AG10803 (cell line): ENCODE measurements at regions not wholly inside any gene's neighbourhood (a gene's known extent, or its start where the extent isn't known, plus 50 kb on each side); places are given as distances from the start of the nearest gene placed in this dataset.
"Not testable (repeated sequence)": the region's sequence is repeated elsewhere in the genome, so short reads cannot be mapped to it uniquely, and the experiment has no call there.

Experiments
- DNase-seq: peaks from one replicate; pipeline ENCODE4 v3.0.0; 2010; ENCODE audit warnings: low read depth
- H3K4me3 ChIP-seq: 2 replicates; pipeline ENCODE4 v1.5.1; 2011; ENCODE audit warnings: mild to moderate bottlenecking, low read length, control low read depth
- TF ChIP-seq, protein P1 (sequence below): conservative IDR thresholded peaks from 2 replicates; pipeline ENCODE4 v1.5.1; 2011; ENCODE audit warnings: mild to moderate bottlenecking, low read length, control low read depth, inconsistent platforms

DNA sequence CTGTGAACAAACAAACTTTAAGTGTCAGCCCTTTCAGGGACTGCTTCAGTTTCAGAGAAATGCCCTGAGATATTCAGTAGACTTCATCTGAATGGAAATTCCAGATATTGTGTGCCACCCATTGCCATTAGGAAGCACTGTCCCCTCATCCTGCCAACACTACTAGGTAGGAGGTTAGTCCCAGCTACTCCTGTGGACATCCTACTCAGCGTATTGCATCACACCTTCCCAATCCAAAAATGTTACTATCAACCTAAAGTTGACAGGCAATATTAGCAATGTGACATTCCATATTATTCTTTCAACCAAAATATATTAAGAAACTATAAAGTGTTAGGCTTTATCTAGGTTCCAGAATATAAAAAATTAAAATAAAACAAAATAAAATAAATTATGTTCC lies 552.0 kb upstream of the ST8SIA4 start:
- TF ChIP-seq, protein P1, sequence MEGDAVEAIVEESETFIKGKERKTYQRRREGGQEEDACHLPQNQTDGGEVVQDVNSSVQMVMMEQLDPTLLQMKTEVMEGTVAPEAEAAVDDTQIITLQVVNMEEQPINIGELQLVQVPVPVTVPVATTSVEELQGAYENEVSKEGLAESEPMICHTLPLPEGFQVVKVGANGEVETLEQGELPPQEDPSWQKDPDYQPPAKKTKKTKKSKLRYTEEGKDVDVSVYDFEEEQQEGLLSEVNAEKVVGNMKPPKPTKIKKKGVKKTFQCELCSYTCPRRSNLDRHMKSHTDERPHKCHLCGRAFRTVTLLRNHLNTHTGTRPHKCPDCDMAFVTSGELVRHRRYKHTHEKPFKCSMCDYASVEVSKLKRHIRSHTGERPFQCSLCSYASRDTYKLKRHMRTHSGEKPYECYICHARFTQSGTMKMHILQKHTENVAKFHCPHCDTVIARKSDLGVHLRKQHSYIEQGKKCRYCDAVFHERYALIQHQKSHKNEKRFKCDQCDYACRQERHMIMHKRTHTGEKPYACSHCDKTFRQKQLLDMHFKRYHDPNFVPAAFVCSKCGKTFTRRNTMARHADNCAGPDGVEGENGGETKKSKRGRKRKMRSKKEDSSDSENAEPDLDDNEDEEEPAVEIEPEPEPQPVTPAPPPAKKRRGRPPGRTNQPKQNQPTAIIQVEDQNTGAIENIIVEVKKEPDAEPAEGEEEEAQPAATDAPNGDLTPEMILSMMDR: no peak
- no peak overlapping the region for H3K4me3 ChIP-seq

DNA sequence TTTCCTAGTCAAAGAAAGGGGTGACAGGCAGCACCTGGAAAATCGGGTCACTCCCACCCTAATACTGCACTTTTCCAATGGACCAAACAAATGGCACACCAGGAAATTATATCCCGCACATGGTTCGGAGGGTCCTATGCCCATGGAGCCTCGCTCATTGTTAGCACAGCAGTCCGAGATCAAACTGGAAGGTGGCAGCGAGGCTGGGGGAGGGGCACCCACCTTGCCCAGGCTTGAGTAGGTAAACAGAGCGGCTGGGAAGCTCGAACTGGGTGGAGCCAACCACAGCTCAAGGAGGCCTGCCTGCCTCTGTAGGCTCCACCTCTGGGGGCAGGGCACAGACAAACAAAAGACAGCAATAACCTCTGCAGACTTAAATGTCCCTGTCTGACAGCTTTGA lies 539.2 kb upstream of the ST8SIA4 start:
- not testable (repeated sequence) for DNase-seq, H3K4me3 ChIP-seq

More for the DNA sequence above, 552.0 kb upstream of the ST8SIA4 start:
- DNase-seq: no peak

DNA sequence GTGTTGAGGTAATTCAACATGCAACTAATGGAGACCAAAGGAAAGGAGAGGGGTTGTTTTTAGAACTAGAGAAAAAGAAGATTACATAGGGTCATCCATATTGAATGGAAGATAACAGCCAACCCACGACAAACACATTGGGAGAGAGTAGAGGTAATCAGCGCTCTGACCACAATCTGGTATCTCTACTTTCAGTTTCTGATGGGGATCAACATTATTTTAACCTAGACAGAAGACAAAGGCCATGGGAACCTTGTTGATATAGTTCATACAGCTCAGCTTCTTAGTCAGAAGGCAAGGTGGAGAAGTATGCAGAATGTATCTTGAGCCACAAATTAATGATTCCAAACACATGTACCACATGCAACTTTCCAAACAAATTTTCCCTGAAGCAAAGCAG lies 537.1 kb upstream of the ST8SIA4 start:
- H3K4me3 ChIP-seq: no peak overlapping the region
- DNase-seq: no peak
- TF ChIP-seq, protein P1: no peak

DNA sequence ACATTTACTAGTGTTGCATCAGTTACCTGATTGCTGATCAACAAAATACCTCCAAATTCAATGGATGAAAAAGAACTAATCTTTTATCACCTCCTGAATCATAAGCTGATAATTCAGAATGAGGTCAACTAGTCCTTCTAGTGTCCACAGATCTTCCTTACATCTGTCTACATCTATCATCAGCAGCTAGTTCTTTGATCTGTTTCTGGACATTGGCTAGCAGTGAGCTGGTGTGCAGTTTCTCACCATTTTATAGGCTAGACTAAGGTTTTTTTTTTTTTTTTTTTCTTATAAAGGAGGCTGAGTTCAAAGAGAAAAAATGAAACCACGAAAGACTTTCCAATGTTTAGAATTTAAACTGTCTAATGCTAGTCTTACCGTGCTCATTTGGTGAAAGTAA lies 534.3 kb upstream of the ST8SIA4 start:
- DNase-seq: no peak

DNA sequence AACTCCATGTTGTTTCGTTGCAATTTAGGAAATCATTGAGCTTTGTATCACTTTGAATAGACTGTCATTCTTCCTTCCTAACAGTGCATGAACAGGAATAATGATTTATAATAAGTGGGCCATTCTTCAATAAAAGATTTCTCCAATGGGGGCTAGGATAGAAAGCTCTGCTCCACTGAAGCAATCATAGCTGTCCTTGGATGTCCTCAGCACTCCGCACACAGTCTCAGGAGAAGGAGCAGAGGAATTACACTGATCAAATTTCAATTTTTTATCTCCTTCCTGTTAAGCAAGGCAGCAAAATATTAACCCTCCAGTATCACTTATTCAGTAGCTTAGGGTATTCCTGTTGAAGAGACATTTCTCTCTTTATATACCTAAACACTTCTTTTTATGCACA lies 532.7 kb upstream of the ST8SIA4 start:
- no peak overlapping the region for H3K4me3 ChIP-seq
- TF ChIP-seq, protein P1: no peak
- no peak for DNase-seq

More for the DNA sequence above, 534.3 kb upstream of the ST8SIA4 start:
- TF ChIP-seq, protein P1: no peak
- no peak overlapping the region for H3K4me3 ChIP-seq

DNA sequence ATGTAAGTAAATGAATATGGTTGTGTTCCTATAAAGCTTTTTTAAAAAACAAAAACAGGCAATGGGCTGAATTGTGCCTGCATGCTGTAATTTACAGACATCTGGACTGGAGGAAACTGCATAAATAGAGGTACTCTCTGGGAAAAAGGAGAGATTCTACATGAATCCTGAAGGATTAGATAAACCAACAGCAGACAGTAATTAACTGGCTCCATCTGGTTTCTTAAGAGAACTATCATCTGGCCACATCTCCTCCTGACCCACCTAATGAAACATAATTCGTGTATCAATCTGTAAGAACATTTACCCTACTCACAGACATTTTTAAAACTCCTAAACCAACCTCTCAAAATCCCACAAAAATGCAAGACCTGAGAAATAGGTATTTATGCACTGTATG lies 528.1 kb upstream of the ST8SIA4 start:
- H3K4me3 ChIP-seq: no peak overlapping the region
- peak; percentile 3 for DNase-seq
- TF ChIP-seq, protein P1: no peak

DNA sequence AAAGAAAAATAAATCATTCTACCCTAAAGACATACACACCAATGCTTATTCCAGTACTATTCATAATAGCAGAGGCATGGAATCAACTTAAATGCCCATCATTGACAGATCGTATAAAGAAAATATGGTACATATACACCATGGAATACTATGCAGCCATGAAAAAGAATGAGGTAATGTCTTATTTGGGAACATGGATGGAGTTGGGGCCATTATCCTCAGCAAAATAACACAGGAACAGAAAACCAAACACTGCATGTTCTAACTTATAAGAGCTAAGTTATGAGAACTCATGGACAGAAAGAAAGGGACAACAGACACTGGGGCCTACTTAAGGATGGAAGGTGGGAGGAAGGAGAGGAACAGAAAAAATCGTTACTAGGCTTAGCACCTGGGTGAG lies 527.5 kb upstream of the ST8SIA4 start:
- no peak for DNase-seq
- TF ChIP-seq, protein P1: no peak
- no peak overlapping the region for H3K4me3 ChIP-seq

DNA sequence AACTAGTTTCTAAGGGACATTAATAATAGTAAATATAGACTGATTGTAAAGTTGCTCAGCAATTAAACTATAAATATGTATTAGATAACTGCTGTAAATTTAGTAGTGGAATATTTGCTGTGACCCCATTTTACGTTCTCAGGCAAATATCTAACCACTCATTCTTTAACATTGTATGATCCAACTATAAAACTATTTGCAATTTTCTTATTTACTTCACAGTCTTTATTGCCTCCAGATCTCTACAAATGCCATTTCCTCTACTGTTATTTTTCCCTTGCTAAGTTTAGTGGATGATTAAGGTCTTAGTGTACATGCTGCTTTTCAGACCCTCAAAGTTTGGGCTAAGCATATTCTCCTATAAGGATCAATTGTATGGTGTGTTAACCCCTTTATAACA lies 526.2 kb upstream of the ST8SIA4 start:
- peak; percentile 73 for DNase-seq
- H3K4me3 ChIP-seq: no peak overlapping the region
- TF ChIP-seq, protein P1: no peak
